Upper lobe of left lung (tissue), 6 donors: ENCODE measurements at regions not wholly inside any gene's neighbourhood (a gene's known extent, or its start where the extent isn't known, plus 50 kb on each side); places are given as distances from the start of the nearest gene placed in this dataset.

ENCODE experiments used
- ATAC-seq, 2 donors: fragments of 200-7000 bp; cut with Tn5 transposase; one replicate each; pipeline ENCODE4 v1.9.1; 2022; ENCODE audit warnings: mild to moderate bottlenecking in 2 of 2, moderate library complexity in 2 of 2; ENCODE audit not compliant: low FRiP score in 2 of 2
- DNase-seq, 2 donors: peaks; one replicate each; pipeline ENCODE4 v3.0.0-alpha.2; 2019 to 2020
- H3K27ac ChIP-seq, 4 donors: fragments of 200-600 bp; sonication (generic); one replicate each; pipeline ENCODE4 v1.5.1; 2016 to 2019
- H3K27me3 ChIP-seq, 4 donors: fragments of 200-600 bp; sonication (generic); one replicate each; pipeline ENCODE4 v1.5.1; 2017 to 2019
- H3K36me3 ChIP-seq, 4 donors: fragments of 200-600 bp; sonication (generic); one replicate each; pipeline ENCODE4 v1.5.1; 2016 to 2019
- H3K4me1 ChIP-seq, 4 donors: fragments of 200-600 bp; sonication (generic); one replicate each; pipeline ENCODE4 v1.5.1; 2018 to 2019
- H3K4me3 ChIP-seq, 4 donors: fragments of 200-600 bp; sonication (generic); one replicate each; pipeline ENCODE4 v1.5.1; 2017 to 2019; ENCODE audit warnings: mild to moderate bottlenecking in 2 of 4, moderate library complexity in 1 of 4
- H3K9me3 ChIP-seq, 4 donors: fragments of 200-600 bp; sonication (generic); one replicate each; pipeline ENCODE4 v1.5.1; 2018 to 2019
- EP300 ChIP-seq, 4 donors: sonication (generic); formaldehyde crosslinking; IDR thresholded peaks; one replicate each; pipeline ENCODE4 v1.5.1; 2017; ENCODE audit warnings: antibody characterized with exemption in 4 of 4, control low read depth in 2 of 4
- POLR2A ChIP-seq, 4 donors: fragments of 450-650 bp; IDR thresholded peaks; one replicate each; pipeline ENCODE4 v1.5.1; 2016 to 2017; ENCODE audit warnings: antibody characterized with exemption in 4 of 4, mild to moderate bottlenecking in 2 of 4
- POLR2AphosphoS5 ChIP-seq, 2 donors: sonication (generic); formaldehyde crosslinking; IDR thresholded peaks; one replicate each; pipeline ENCODE4 v1.5.1; 2017; ENCODE audit warnings: antibody characterized with exemption in 2 of 2
- WGBS, 2 donors: methylation state at CpG; one replicate each; pipeline ENCODE4 v1.1.5; 2017 to 2018; 5-methylcytosine and 5-hydroxymethylcytosine counted together
- TF ChIP-seq, protein P1 (sequence below), 6 experiments: fragments of 450-650 bp in 4 of 6; fragments of 200-600 bp in 2 of 6; sonication (generic) in 2 of 6; IDR thresholded peaks; one replicate each; pipeline ENCODE4 v1.5.1; 2016 to 2019; ENCODE audit warnings: antibody characterized with exemption in 6 of 6
- donor health status: DM: no; HTN: no; CAD: no; lungs with moderate emphysema.
- donor health status: DM: no; HTN: yes; CAD: no; lungs with severe emphysema.

DNA sequence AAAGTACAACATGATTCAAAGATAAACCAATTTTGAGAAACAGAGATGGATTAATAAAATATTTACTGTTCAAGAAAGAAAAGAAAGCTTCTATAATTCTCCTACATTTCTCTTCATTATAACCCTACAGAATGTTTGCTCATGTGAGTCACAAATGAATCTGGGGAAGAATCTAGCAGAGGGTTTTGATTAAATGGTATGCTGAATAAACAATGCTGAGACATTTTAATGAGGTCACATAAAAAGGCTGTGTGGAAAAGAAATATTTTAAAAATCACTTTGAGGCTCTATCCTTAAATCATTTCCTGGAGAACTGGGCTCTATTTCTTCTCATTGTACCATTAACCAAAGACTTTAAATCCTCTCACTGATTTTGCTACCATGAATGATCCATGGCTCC lies 727.7 kb downstream of the NTRK3 start:
- H3K4me3 ChIP-seq: no peak overlapping the region
- no peak for DNase-seq
- ATAC-seq: no peak
- no peaks in the 10 kb centered on the region for H3K27me3 ChIP-seq
- H3K36me3 ChIP-seq: no peaks in the 10 kb centered on the region
- H3K27ac ChIP-seq: no peak overlapping the region
- TF ChIP-seq POLR2AphosphoS5 (IDR thresholded peaks at IDR 0.05) (no peak), POLR2A (IDR thresholded peaks at IDR 0.05) (no peak), EP300 (IDR thresholded peaks at IDR 0.05) (no peak)
- TF ChIP-seq, protein P1, sequence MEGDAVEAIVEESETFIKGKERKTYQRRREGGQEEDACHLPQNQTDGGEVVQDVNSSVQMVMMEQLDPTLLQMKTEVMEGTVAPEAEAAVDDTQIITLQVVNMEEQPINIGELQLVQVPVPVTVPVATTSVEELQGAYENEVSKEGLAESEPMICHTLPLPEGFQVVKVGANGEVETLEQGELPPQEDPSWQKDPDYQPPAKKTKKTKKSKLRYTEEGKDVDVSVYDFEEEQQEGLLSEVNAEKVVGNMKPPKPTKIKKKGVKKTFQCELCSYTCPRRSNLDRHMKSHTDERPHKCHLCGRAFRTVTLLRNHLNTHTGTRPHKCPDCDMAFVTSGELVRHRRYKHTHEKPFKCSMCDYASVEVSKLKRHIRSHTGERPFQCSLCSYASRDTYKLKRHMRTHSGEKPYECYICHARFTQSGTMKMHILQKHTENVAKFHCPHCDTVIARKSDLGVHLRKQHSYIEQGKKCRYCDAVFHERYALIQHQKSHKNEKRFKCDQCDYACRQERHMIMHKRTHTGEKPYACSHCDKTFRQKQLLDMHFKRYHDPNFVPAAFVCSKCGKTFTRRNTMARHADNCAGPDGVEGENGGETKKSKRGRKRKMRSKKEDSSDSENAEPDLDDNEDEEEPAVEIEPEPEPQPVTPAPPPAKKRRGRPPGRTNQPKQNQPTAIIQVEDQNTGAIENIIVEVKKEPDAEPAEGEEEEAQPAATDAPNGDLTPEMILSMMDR (IDR thresholded peaks at IDR 0.05): no peak
- H3K4me1 ChIP-seq: no peaks in the 10 kb centered on the region
- no peaks in the 10 kb centered on the region for H3K9me3 ChIP-seq

DNA sequence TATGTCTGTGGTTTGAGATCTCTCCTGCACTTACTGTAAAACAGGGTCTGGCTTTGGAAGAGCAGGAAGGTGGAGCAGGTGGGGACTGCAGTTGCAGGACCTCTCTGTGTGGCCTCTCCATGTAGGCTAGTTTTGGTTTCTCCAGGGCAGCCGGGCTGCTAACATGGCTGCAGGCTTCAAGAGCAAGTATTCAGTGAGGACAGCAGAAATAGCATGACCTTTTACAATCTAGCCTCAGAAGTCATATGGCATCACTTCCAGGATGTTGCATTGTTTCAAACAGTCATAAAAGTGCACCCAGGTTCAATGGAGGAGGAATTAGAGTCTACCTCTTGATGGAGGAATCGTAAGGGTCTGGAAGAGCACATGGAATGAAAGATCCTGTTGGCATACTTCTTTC lies 728.7 kb downstream of the NTRK3 start:
- Histone ChIP-seq H3K27me3 (no peaks in the 10 kb centered on the region), H3K4me3 (no peak overlapping the region), H3K27ac (no peak overlapping the region), H3K4me1 (no peaks in the 10 kb centered on the region), H3K9me3 (no peaks in the 10 kb centered on the region), H3K36me3 (no peaks in the 10 kb centered on the region)
- DNase-seq (no peak), ATAC-seq (no peak)
- TF ChIP-seq, protein P1 (IDR thresholded peaks at IDR 0.05): no peak
- TF ChIP-seq POLR2A (IDR thresholded peaks at IDR 0.05): no peak
- TF ChIP-seq EP300 (IDR thresholded peaks at IDR 0.05): no peak
- no peak for TF ChIP-seq POLR2AphosphoS5 (IDR thresholded peaks at IDR 0.05)
- WGBS, 2 donors: 82 to 86% methylated on average over 2 of the region's 2 CpGs

DNA sequence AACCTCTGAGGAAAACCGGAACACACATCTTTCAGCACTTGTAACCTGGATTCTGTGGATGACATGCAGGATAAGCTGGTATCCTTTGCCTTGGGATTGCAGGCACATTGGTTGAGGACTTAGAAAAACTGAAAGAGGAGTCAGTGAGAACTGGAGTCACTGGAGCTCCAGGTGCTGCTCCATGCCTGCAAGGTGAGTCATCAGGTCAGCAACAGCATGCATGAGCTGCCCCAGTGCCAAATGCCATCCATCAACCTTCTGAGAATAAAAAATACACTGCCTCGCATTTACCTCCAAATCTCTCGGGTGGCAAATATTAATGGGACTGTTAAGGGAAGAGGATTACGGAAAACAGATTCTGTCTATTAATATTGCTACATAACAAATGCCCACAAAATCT lies 729.1 kb downstream of the NTRK3 start:
- Histone ChIP-seq H3K27me3 (no peaks in the 10 kb centered on the region), H3K27ac (no peak overlapping the region), H3K4me1 (no peaks in the 10 kb centered on the region), H3K36me3 (no peaks in the 10 kb centered on the region), H3K9me3 (no peaks in the 10 kb centered on the region), H3K4me3 (no peak overlapping the region)
- no peak for ATAC-seq
- DNase-seq: no peak
- 86 to 87% methylated on average over 4 of the region's 4 CpGs for WGBS, 2 donors
- TF ChIP-seq EP300 (IDR thresholded peaks at IDR 0.05) (no peak), POLR2A (IDR thresholded peaks at IDR 0.05) (no peak), POLR2AphosphoS5 (IDR thresholded peaks at IDR 0.05) (no peak)
- TF ChIP-seq, protein P1 (IDR thresholded peaks at IDR 0.05): no peak

DNA sequence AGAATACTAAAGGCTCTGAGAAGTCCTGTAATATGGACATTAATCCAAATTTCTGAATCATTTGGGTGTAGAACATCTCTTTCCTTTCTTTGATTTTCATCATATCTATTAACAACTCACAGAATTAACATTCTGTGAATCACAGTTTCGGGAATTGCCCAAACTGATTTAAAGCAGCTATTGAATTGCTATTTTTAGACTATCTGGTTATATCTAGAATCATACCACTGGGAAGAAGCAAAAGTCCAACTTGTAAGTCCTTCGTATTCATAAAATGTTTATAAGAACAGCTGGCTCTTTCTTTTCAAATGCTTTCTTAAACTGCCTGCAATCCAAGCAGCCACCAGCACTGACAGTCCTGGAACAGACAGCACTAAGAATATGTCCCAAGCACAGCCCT lies 733.0 kb downstream of the NTRK3 start:
- WGBS, 2 donors: 74 to 80% methylated on average over 2 of the region's 2 CpGs
- ATAC-seq: no peak

DNA sequence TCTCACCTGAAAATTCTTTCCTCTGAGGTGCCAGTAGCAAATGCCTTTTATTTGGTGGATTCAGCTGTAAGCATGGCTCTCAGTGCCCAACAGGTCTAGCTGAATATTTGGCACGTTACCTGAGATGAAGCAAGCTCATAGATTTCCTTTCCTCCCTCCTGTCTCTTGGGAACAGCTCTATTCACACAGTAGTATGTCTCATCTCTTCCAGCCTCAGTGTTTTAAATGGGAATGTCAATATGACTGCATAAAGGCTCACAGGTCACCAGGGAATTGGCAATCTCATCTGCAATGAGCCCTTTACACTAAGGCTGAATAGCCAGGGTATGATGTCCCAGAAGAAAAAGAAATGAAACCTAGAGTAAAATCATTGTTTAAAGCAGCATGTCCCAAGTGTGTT lies 733.5 kb downstream of the NTRK3 start:
- TF ChIP-seq EP300 (IDR thresholded peaks at IDR 0.05) (no peak), POLR2A (IDR thresholded peaks at IDR 0.05) (no peak)
- TF ChIP-seq, protein P1 (IDR thresholded peaks at IDR 0.05): no peak
- Histone ChIP-seq H3K4me3 (no peak overlapping the region), H3K4me1 (no peaks in the 10 kb centered on the region), H3K36me3 (no peaks in the 10 kb centered on the region), H3K9me3 (no peaks in the 10 kb centered on the region), H3K27ac (no peak overlapping the region), H3K27me3 (no peaks in the 10 kb centered on the region)
- WGBS, 2 donors: 50 to 60% methylated on average over 1 of the region's 1 CpG
- no peak for DNase-seq
- ATAC-seq: no peak

More for the DNA sequence above, 733.0 kb downstream of the NTRK3 start:
- H3K27ac ChIP-seq: no peak overlapping the region
- no peaks in the 10 kb centered on the region for H3K9me3 ChIP-seq
- H3K27me3 ChIP-seq: no peaks in the 10 kb centered on the region
- H3K36me3 ChIP-seq: no peaks in the 10 kb centered on the region
- TF ChIP-seq POLR2A (IDR thresholded peaks at IDR 0.05) (no peak), POLR2AphosphoS5 (IDR thresholded peaks at IDR 0.05) (no peak), EP300 (IDR thresholded peaks at IDR 0.05) (no peak)
- TF ChIP-seq, protein P1 (IDR thresholded peaks at IDR 0.05): no peak
- H3K4me1 ChIP-seq: no peaks in the 10 kb centered on the region
- DNase-seq: no peak
- no peak overlapping the region for H3K4me3 ChIP-seq
